Caco-2 (cell line): ENCODE measurements at regions not wholly inside any gene's neighbourhood (a gene's known extent, or its start where the extent isn't known, plus 50 kb on each side); places are given as distances from the start of the nearest gene placed in this dataset.

Experiments
- BruUV-seq: library from RNA; stranded (reverse); fragments of 400-500 nt; replicated peaks from 2 replicates; lab custom pipeline; 2021; lab: Mats Ljungman, UMichigan
- CTCF ChIA-PET: fragments of 300-600 bp; sonication (Branson Sonifier 250); formaldehyde crosslinking; loops from one replicate; lab custom pipeline; 2022; ENCODE audit warnings: antibody characterized with exemption; lab: Charles Lee
- POLR2A ChIA-PET: fragments of 300-600 bp; sonication (Branson Sonifier 250); formaldehyde crosslinking; loops from one replicate; lab custom pipeline; 2022; ENCODE audit warnings: antibody characterized with exemption; lab: Charles Lee
- DNase-seq, 2 experiments: peaks; one replicate each; pipeline versions ENCODE4 v3.0.0 to v3.0.0-alpha.2; 2020 to 2022
- H3K27me3 ChIP-seq: replicated peaks from 2 replicates; pipeline ENCODE4 v1.6.0; 2011; ENCODE audit warnings: low read length; ENCODE audit not compliant: control insufficient read depth, insufficient read depth
- H3K36me3 ChIP-seq: 2 replicates; pipeline ENCODE4 v1.5.1; 2011; ENCODE audit warnings: low read length; ENCODE audit not compliant: control insufficient read depth, insufficient read depth
- H3K4me1 ChIP-seq: fragments of 250-450 bp; sonication (Bioruptor Pico); 2 replicates; pipeline ENCODE4 v1.5.1; 2020; ENCODE audit warnings: mild to moderate bottlenecking
- H3K4me3 ChIP-seq: 2 replicates; pipeline ENCODE4 v1.5.1; 2011; ENCODE audit warnings: low read depth, mild to moderate bottlenecking, control low read depth, low read length
- H3K9me3 ChIP-seq: fragments of 250-450 bp; sonication (Bioruptor Pico); 2 replicates; pipeline ENCODE4 v1.5.1; 2020; ENCODE audit warnings: mild to moderate bottlenecking, moderate library complexity
- H3K27ac Mint-ChIP-seq: one replicate; pipeline ENCODE4 v1.8.0; 2022; ENCODE audit warnings: mixed read lengths; ENCODE audit not compliant: unreplicated experiment
- H3K27me3 Mint-ChIP-seq: one replicate; pipeline ENCODE4 v1.8.0; 2022; ENCODE audit warnings: mixed read lengths; ENCODE audit not compliant: insufficient read depth, unreplicated experiment
- H3K36me3 Mint-ChIP-seq: one replicate; pipeline ENCODE4 v1.8.0; 2022; ENCODE audit warnings: mild to moderate bottlenecking, mixed read lengths; ENCODE audit not compliant: insufficient read depth, unreplicated experiment
- H3K4me1 Mint-ChIP-seq: one replicate; pipeline ENCODE4 v1.8.0; 2022; ENCODE audit warnings: low read depth, mixed read lengths; ENCODE audit not compliant: unreplicated experiment
- H3K4me3 Mint-ChIP-seq: one replicate; pipeline ENCODE4 v1.8.0; 2022; ENCODE audit warnings: mild to moderate bottlenecking, moderate library complexity, mixed read lengths; ENCODE audit not compliant: unreplicated experiment
- H3K9me3 Mint-ChIP-seq: one replicate; pipeline ENCODE4 v1.8.0; 2022; ENCODE audit warnings: mixed read lengths; ENCODE audit not compliant: unreplicated experiment
- intact Hi-C: fragments of 100-400 bp; cut with micrococcal nuclease; formaldehyde crosslinking; loops from one replicate; pipeline ENCODE4 v1.10.0; 2022; ENCODE audit not compliant: unreplicated experiment
- TF ChIP-seq, protein P1 (sequence below), 2 experiments: fragments of 200-600 bp in 1 of 2; IDR thresholded peaks; 1 replicate in 1 of 2; 2 replicates in 1 of 2; pipeline versions ENCODE4 v1.5.1 to v1.8.0; 2011 to 2022; ENCODE audit warnings: antibody characterized with exemption in 1 of 2, control low read depth in 1 of 2, inconsistent platforms in 1 of 2, low read depth in 1 of 2, low read length in 1 of 2, mild to moderate bottlenecking in 1 of 2, moderate library complexity in 1 of 2; ENCODE audit not compliant: insufficient read depth in 1 of 2, severe bottlenecking in 1 of 2, unreplicated experiment in 1 of 2

DNA sequence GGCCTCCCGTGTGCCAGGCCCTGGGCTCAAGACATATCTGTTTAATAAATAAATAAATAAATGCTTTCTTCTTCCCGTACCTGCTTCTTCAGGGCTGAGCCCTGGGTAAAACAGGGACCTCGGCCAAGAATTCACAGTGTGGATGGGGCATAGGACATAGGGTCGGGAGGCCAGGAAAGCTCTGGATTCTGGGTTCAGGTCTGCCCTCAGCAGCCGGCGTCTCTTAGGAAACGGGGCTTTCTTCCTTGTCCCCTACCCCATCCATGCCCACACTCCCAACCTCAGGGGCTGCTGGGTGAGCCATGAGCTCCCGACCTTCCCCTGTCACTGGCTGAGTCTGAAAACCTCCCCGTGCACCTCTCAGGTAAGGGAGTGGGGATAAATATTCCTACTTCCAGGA lies 55.7 kb upstream of the ALX4 start:
- no peak overlapping the region for H3K4me3 ChIP-seq
- no peaks in the 10 kb centered on the region for H3K27me3 ChIP-seq
- H3K36me3 ChIP-seq = no peaks in the 10 kb centered on the region
- TF ChIP-seq, protein P1, sequence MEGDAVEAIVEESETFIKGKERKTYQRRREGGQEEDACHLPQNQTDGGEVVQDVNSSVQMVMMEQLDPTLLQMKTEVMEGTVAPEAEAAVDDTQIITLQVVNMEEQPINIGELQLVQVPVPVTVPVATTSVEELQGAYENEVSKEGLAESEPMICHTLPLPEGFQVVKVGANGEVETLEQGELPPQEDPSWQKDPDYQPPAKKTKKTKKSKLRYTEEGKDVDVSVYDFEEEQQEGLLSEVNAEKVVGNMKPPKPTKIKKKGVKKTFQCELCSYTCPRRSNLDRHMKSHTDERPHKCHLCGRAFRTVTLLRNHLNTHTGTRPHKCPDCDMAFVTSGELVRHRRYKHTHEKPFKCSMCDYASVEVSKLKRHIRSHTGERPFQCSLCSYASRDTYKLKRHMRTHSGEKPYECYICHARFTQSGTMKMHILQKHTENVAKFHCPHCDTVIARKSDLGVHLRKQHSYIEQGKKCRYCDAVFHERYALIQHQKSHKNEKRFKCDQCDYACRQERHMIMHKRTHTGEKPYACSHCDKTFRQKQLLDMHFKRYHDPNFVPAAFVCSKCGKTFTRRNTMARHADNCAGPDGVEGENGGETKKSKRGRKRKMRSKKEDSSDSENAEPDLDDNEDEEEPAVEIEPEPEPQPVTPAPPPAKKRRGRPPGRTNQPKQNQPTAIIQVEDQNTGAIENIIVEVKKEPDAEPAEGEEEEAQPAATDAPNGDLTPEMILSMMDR (IDR thresholded peaks at IDR 0.05; ENCODE audit: insufficient read depth in 1 of 2, low read depth in 1 of 2, low read length in 1 of 2, severe bottlenecking in 1 of 2, unreplicated experiment in 1 of 2) = no peak
- ChIA-PET POLR2A (no interaction called here), CTCF (no interaction called here)
- no TSS peak for BruUV-seq
- no peak for DNase-seq
- no peaks in the 10 kb centered on the region for H3K9me3 Mint-ChIP-seq
- H3K27ac Mint-ChIP-seq = no peak overlapping the region
- H3K36me3 Mint-ChIP-seq = no peaks in the 10 kb centered on the region
- H3K9me3 ChIP-seq = no peaks in the 10 kb centered on the region
- peaks cover 11% of the 10 kb centered on the region for H3K27me3 Mint-ChIP-seq
- H3K4me1 ChIP-seq = no peaks in the 10 kb centered on the region
- no peak overlapping the region for H3K4me3 Mint-ChIP-seq
- intact Hi-C loops = no loop called here
- no peaks in the 10 kb centered on the region for H3K4me1 Mint-ChIP-seq

DNA sequence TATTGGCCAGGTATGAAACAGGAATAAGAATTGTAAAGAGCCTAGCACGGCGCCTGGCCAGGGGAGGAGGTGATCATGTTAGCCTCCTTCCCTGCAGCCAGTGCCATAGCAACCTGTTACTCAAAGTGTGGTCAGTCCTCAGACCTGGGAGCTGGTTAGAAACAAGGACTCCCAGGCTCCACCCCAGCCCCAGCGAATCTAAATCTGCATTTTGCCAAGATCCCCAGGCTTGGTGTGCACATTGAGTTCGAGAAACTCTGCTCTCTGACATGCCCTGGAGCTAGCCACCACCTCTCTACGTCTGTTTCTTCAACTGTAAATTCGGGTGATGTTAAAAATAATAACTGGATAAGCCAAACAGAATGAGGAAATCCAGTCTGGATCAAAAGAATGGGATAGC lies 56.1 kb upstream of the ALX4 start:
- TF ChIP-seq, protein P1 (IDR thresholded peaks at IDR 0.05; ENCODE audit: insufficient read depth in 1 of 2, low read depth in 1 of 2, low read length in 1 of 2, severe bottlenecking in 1 of 2, unreplicated experiment in 1 of 2) = no peak
- Histone ChIP-seq H3K9me3 (no peaks in the 10 kb centered on the region), H3K4me3 (no peak overlapping the region), H3K27me3 (no peaks in the 10 kb centered on the region), H3K36me3 (no peaks in the 10 kb centered on the region), H3K4me1 (no peaks in the 10 kb centered on the region)
- POLR2A ChIA-PET = no interaction called here
- no peak for DNase-seq
- no peak overlapping the region for H3K27ac Mint-ChIP-seq
- BruUV-seq = no TSS peak
- no peaks in the 10 kb centered on the region for H3K4me1 Mint-ChIP-seq
- intact Hi-C loops = no loop called here
- no peak overlapping the region for H3K4me3 Mint-ChIP-seq
- no peaks in the 10 kb centered on the region for H3K36me3 Mint-ChIP-seq
- peaks cover 11% of the 10 kb centered on the region for H3K27me3 Mint-ChIP-seq
- CTCF ChIA-PET = no interaction called here
- no peaks in the 10 kb centered on the region for H3K9me3 Mint-ChIP-seq

DNA sequence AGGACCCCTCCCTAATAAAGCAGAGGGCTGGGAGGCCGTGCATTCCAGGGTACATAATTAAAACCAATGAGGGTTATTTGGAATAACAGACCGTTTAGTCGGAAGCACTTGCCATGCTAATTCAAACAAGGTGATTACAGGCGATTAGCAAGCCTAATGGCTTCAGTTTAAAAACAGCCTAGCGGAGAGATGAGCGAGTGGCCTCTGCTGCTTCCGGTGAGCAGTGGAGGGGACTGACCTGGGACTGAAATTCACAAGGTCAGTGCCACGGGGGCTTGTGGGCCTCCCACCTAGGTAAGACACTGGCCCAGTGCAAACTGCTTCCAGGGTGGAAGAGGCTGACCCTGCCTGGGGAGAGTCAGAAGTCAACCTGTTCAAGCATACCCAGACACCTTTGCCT lies 56.8 kb upstream of the ALX4 start:
- H3K27me3 ChIP-seq = no peaks in the 10 kb centered on the region
- H3K9me3 ChIP-seq = no peaks in the 10 kb centered on the region
- POLR2A ChIA-PET = no interaction called here
- no peaks in the 10 kb centered on the region for H3K9me3 Mint-ChIP-seq
- H3K36me3 Mint-ChIP-seq = no peaks in the 10 kb centered on the region
- H3K4me3 Mint-ChIP-seq = no peak overlapping the region
- TF ChIP-seq, protein P1 (IDR thresholded peaks at IDR 0.05; ENCODE audit: insufficient read depth in 1 of 2, low read depth in 1 of 2, low read length in 1 of 2, severe bottlenecking in 1 of 2, unreplicated experiment in 1 of 2) = no peak
- peaks cover 11% of the 10 kb centered on the region for H3K27me3 Mint-ChIP-seq
- intact Hi-C loops = no loop called here
- DNase-seq = no peak
- H3K4me3 ChIP-seq = no peak overlapping the region
- no peak overlapping the region for H3K27ac Mint-ChIP-seq
- CTCF ChIA-PET = no interaction called here
- no TSS peak for BruUV-seq
- no peaks in the 10 kb centered on the region for H3K4me1 Mint-ChIP-seq
- no peaks in the 10 kb centered on the region for H3K36me3 ChIP-seq
- no peaks in the 10 kb centered on the region for H3K4me1 ChIP-seq
